COLO668 (cell line): ENCODE measurements at regions not wholly inside any gene's neighbourhood (a gene's known extent, or its start where the extent isn't known, plus 50 kb on each side); places are given as distances from the start of the nearest gene placed in this dataset.
"Not testable (repeated sequence)": the region's sequence is repeated elsewhere in the genome, so short reads cannot be mapped to it uniquely, and the experiment has no call there.

Source experiments
- DNase-seq: peaks from one replicate; lab custom pipeline; 2025; ENCODE audit not compliant: unreplicated experiment; lab: John Stamatoyannopoulos, UW

DNA sequence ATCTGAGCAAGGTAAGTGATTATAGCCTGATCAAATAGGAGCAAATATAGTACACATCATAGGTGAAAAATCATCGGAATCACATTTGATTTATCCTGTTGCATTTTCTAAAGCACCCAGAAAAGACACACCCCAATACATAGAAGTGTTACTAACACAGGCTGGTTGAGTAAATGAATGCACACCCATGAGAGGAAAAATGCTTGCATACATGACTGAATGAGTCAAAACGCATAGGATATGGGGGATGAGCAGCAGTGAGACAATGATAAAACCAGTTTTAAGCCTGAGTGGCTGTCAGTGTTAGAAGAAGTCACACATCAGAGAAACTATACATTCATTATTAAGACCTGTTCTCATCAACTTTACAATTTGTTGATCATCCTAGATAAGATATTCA lies 449.6 kb upstream of the CDH20 start:
- DNase-seq = no peak

DNA sequence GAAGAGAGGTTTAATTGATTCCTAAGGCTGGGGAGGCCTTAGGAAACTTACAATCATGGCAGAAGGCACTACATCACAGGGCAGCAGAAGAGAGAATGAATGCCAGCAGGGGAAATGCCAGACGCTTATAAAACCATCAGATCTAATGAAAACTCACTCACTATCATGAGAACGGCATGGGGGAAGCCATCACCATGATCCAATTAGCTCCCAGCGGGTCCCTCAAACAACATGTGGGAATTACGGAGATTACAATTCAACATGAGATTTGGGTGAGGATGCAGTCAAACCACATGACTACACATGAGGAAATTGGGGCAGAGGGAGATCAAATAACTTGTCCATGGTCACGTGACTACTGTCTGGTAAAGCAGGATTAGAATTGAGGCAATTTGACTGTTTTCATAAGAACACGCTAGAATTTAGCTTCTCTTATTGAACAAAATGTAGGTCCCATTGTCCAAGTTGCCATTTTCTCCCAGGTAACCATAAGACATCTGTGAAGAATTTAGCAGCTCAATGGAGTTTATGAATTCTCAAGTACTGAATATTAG lies 445.1 kb upstream of the CDH20 start:
- DNase-seq = no peak

DNA sequence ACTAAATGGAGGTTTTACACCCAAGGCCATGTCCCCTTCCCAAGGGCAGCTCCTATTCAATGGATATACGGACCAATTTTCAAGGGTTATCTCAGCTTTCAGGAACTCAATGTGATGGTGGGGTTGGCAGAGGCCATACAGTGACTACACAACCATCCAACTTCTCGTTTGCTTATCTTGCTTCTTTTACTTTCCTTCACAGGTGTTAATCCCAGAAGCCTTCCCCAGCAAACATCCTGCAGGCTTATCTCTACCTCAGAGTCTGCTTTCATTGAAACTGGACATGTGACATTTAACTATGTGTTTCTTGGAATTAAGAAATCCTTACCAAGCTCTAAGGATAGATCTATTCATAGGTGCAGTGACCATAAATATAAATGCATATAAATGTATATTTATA lies 443.8 kb upstream of the CDH20 start:
- no peak for DNase-seq

DNA sequence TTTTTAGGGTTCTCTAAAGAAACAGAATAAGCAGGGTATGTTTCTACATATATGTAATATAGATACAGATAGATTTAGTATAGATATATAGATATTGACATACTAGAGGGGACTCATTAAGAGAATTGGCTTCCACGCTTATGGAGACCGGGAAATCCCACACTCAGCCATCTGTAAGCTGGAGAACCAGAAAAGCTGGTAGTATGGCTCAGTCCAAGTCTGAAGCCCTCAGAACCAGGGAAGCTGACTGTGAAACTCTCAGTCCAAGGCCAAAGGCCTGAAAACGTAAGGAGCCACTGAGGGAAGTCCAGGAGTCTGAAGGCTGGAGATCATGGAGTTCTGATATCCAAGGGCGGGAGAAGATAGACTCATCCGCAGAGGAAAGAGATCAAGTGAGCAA lies 441.3 kb upstream of the CDH20 start:
- DNase-seq = no peak

DNA sequence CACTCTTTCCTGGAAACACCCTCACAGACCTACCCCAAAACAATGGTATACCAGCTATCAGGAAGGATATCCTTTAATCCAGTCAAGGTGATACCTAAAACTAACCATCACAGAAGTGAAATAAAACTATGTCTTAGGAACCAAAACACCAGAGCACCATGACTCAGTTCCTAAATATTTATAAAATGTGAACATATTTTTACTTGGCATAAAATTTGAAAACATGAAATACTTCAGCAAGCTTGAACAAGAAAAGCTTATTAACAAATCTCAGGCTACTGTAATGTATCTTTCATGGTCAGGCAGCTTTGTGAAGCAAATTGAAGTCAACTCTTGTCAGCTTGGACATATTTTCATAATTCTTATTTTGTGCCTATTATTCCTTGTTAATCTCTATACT lies 440.8 kb upstream of the CDH20 start:
- DNase-seq = no peak

DNA sequence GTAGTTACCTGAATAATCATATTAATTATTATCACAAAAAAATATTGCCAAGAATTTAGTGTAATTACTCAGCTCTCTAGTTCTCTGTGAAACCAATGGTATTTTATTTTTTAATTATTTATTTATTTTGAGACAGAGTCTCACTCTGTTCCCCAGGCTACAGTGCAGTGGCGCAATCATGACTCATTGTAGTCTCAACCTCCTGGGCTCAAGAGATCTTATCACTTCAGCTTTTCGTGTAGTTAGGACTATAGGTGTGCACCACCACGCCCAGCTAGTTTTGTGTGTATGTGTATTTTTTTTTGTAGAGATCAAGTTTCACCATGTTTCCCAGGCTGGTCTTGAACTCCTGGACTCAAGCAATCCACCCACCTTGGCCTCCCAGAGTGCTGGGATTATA lies 440.4 kb upstream of the CDH20 start:
- no peak for DNase-seq

DNA sequence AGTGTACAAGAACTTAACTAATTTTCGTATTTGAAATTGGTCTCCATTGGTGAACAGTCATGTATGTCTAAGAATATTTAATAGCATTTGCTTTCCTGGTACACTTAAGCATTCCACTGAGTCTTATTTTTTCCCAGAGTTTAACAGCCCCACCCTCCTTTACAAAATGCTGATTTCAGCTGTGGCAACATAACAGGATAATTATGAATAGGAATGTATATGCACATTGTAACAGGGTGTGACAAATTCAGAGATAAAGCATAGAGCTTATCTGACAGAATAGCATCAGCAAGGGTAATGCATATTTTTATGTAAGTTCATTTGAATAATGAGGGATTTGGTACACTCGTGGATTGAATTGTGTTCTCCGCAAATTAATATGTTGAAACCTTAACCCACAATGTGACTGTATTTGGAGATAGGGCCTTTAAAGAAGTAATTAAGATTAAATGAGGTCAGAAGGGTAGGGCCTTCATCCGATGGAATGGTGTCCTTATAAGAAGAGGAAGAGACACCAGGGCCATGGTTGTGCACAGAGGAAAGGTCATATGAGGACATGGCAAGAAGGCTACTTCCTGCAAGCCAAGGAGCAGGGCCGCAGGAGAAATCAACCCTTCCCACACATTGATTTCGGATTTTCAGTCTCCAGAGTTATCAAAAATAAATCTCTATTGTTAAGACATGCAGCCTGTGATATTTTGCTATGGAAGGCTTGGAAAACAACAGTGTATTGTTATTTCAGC lies 439.7 kb upstream of the CDH20 start:
- no peak for DNase-seq

DNA sequence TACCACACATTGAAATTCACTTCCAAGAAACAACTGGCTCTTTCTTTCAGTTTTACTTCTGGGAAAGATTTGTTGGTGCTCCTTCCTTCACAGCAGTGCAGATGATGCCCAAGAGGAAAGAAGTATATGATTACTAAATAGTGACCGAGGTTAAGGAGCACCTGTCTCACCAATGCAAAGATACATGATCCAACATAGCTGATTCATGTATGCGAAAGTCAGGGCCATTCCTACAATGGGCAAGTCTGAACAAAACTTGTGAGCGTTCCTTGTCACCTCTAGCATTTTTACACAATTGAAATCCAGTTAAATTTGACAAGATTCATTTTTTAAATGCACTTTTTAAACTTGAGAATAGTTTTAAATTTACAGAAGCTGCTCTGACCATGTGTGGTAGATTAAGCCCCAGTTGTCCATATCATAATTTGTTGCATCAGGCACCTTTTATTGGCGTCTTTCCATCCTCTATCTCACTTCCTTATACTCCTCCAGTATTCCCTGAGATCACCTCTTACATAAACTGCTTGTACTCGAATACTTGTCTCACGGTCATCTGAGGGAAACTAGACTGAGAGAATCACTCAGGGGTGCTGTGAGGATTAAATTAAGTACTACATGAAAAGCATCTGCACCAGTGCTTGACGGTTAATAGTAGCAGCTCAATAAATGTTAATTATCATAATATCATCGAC lies 438.8 kb upstream of the CDH20 start:
- no peak for DNase-seq

DNA sequence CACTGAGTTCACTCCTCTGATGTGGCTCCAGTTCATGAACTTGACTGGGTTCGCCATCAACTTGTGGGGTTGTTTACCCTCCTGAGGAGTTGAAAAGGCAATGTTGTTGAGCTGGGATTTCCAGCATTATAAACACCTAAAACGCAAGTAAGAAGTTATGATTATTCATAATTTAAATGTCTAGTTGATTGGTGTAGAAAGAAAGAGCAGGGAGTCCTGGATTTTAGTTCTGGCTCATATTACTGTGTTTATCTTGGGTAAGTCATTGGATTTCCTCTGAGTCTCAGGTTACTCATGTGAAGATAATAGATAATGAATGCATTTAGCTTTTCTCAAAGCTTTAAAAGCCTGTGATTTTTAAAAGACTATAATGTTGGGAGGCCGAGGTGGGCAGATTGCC lies 438.0 kb upstream of the CDH20 start:
- no peak for DNase-seq

DNA sequence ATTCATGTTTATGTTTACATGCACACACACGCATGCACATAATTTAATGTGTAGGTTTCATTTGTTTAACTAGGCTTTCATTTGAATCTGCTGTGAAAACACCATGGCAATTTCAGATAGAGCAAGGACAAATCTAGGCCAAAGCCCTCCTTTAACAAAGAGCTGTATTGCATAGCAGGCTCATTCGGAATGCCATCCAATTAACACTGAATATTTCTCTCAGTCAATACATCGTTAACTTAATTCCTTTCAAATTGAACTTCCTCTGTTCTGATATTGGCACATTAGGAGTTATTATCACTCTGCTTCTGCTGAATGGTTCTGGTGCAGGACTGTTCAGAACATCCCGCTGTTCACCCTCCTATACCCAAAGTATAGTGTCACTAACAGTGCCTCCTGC lies 435.1 kb upstream of the CDH20 start:
- no peak for DNase-seq

DNA sequence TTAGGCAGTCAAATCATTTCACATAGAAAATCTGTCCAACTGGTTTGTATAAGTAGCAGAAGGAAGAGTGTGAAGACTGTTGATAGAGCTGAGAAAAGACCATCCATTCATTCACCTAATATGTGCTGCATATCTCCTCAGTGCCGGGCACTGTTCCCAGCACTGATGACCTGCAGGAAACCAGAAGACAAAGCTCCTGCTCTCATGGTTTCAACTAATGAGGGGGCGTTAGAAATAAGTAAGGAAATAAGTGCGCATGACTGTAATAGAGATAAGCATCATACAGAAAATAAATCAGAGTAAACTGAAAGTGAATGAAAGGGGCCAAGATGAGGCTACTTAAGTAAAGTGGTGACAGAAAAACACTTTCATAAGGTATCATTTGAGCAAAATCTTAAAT lies 427.5 kb upstream of the CDH20 start:
- DNase-seq = no peak

DNA sequence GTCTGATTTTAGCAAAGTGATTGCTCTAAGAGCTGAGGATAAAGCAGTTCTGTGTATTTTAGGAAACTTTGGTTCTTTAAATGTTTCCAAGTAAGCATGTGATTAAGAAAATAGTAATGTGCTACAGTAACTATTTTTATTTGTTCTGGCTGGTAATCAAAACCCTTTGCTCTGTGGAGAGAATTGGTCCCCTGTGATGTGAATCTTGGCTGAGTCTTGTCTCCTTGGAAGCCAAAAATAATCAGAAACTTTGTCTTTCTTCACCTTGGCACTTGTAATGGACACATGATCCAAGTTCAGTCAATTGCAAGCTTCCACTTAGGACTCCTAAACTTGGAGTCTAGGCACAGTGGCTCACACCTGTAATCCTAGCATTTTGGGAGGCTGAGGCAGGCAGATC lies 422.7 kb upstream of the CDH20 start:
- DNase-seq = no peak

DNA sequence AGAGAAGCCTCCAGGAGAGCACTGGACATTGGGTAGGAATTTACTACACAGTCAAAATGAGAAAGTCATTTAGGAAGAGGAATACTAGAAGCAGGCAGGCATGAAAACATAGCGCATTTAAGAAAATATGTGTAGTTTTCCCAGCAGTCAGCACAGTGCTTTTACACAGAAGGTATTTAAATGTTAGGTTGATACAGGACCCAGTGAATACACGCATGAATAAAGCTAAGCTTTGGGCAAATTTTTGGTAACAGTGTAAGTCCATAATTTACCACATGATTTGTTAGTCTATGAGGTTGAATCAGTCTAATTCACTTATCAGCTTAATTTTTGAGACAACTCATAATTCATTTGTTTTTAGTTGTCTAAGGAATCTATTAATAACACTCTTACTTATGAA lies 421.7 kb upstream of the CDH20 start:
- DNase-seq = no peak

DNA sequence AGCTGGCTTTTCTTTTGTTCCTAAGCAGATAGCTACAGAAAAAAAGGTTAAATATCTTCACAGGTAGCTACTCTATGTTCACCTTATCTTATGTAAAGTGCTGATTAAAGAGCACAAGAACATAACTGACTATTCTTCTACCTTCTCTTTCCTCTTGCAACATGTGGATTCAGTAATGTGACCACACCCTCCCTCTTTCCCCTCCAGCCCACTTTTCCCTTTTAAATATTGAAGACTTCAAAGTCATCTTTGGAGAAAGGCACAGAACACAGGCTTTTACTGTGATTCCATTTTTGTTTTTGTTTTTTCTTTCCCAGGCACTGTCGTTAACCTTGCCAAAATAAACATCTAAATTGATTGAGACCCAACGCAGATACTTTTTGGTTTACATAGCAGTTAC lies 418.1 kb upstream of the CDH20 start:
- DNase-seq = no peak

DNA sequence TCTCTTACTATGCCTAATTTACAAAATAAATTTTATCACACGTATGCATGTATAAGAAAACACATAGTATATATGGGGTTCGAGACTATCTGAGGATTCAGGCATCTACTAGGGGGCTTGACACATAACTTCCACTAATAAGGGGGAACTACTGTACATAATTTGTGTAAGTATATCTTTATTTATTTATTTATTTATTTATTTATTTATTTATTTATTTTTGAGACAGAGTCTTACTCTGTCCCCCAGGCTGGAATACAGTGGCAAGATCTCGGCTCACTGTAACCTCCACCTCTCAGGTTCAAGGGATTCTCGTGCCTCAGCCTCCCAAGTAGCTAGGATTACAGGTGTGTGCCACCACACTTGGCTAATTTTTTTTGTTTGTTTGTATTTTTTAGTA lies 414.4 kb upstream of the CDH20 start:
- not testable (repeated sequence) for DNase-seq

DNA sequence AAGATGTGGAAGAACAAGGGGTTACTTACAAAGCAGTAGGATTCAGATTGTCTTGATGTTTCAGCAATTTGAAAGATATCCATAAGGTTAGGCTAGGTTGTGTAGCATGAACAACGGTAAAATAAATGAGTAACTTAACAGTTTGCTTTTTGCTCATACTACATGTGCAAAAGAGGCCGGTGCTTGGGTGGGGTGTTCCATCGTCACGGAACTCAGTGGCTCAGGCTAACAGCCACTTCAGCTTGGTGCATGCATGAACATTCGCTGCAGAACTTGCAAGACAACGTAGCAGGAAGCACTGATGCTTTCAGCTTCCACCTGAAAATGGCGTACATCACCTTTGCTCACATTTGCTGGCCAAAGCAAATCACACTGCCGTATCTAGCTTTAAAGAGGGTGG lies 407.3 kb upstream of the CDH20 start:
- no peak for DNase-seq

DNA sequence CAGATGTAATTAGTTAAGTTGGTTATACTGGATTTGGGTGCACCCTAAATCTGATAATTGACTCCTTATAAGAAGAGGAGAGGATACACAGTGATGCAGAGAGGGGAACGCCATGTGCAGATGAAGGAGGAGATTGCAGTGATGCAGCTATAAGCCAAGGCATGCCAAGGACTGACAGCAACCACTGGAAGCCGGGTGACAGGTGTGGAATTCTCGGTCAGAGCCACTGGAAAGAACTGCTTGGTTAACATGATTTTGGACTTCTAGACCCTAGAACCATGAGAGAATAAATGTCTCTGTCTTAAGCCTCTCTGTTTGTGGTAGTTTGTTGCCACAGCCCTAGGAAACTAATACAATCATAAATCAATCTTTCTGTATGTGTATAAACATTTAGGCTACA lies 403.3 kb upstream of the CDH20 start:
- no peak for DNase-seq

DNA sequence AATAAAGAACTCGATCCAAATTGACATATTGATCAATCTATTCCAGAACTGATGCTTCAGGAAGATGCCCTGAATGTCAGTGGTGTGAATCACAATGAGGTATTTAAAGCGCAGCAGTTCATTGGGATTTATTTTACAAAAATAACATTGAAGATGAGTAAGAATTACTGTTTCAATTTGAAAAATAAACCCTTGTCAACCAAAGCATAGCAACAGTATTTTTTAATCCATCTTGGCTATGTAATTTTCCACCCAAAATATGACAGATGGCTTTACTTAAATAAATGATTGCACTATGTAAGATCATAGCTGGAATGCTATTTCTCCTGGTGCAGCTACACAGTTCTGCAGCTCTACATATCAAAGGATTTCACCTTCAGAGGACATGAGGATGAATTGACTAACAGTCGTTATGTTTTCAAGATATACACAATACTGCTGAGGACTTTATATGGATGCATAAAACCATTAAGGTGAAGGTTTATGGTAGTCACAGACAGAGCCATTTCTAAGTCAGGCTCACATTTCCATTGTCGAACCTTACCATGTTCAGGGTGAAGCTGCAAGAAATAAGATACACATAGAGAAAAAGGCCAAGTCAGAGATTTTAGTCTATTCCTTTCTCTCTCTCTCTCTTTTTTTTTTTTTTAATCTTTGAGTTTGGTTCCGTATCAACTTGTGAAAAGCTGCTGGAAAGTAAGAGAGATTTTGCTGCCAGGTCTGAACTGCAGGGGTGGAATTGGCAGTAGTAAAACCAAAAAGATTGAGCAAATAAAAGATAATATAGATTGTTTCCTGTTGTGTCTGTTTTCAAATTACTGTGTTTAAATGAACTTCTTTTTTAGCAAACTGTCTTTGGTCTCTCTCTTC lies 398.0 kb upstream of the CDH20 start:
- no peak for DNase-seq

DNA sequence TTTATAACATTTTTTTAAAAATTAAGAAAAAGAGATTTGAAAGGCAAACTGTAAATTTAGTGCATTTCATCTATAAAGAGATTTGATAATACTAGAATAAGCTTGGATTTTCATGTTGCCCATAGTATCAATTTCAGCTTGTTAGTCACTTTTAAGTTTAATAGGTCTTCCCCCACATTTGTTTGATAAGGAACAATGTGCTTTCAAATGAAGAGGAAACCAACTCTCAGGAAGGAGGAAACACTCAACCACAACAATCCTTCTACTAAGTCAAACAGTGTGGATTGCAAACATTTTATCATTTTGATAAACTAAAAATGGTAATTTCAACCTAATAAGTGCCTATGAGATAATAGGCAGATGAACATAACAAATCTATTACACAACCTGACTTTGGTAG lies 397.1 kb upstream of the CDH20 start:
- DNase-seq = no peak

DNA sequence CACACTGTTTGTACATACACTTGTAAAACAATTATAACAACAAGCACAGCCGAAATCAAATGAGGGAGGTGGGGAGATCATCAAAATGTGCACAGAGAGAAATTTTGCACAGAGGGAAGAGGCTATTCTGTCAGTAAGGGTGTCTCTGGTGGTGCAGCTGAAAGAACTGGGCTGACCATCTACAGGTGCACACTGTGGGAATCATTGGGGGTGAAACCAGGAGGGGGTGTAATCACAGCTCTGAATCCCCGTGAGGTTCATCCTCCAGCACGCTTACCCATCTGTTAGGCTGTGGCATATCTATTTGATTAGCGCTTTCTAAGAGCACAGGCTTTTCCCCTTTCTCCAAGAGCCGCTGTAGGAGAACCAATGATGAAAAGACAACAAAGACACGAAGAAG lies 389.9 kb upstream of the CDH20 start:
- no peak for DNase-seq

DNA sequence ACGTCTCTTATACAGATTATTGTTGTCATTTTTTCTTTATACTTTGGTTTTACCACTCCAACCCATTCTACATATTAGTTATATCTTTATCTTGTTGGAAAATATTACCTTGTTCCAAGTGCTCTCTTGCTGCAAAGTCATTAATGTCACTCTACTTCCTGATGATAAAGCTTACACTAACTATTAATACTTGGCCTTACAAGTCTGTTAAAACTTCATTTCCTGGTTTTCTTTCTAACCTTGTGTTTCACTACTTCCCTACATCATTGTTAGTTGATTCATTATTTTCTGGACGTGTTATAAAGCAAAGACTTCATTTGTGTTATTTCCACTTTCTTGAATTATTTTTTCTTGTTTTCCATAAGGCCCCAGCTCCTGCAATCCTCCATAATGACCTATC lies 382.6 kb upstream of the CDH20 start:
- DNase-seq = no peak

DNA sequence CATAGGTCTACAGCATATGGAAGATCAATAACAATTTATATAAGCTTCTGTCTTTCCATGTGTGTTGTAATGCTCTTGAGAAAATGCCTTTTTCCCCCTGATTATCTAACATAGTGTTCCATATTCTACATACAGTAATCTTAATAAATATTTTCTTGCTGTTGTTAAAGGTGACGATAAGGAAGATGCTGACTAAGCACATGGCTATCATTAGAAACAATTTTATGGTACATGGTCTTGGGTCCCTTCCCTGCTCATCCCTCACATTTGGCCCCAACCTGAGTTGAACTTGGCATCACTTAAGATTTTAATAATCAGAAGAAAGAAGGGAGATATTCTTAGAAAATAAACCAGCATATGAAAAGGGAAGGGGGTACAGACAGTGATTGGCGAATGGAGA lies 382.1 kb upstream of the CDH20 start:
- DNase-seq = no peak
